Thyroid gland (tissue), 4 donors: ENCODE measurements at regions not wholly inside any gene's neighbourhood (a gene's known extent, or its start where the extent isn't known, plus 50 kb on each side); places are given as distances from the start of the nearest gene placed in this dataset.
"Not testable (repeated sequence)": the region's sequence is repeated elsewhere in the genome, so short reads cannot be mapped to it uniquely, and the experiment has no call there.

Experiments used
- DNase-seq, 2 donors: peaks; one replicate each; pipeline ENCODE4 v3.0.0-alpha.2; 2019
- H3K27ac ChIP-seq, 3 donors: fragments of 200-600 bp; sonication (generic); 1 replicate in 2 of 3; 2 replicates in 1 of 3; pipeline ENCODE4 v1.5.1; 2016 to 2019; ENCODE audit warnings: mild to moderate bottlenecking in 1 of 3, moderate library complexity in 1 of 3
- H3K27me3 ChIP-seq: fragments of 200-600 bp; sonication (generic); one replicate; pipeline ENCODE4 v1.5.1; 2019
- H3K36me3 ChIP-seq, 2 donors: fragments of 200-600 bp; sonication (generic); one replicate each; pipeline ENCODE4 v1.5.1; 2016 to 2019
- H3K4me1 ChIP-seq, 2 donors: fragments of 200-600 bp; sonication (generic); one replicate each; pipeline ENCODE4 v1.5.1; 2017 to 2019
- H3K4me3 ChIP-seq, 3 donors: fragments of 200-600 bp; sonication (generic); replicated peaks in 1 of 3; 1 replicate in 2 of 3; 2 replicates in 1 of 3; pipeline ENCODE4 v1.5.1; 2016; ENCODE audit warnings: mild to moderate bottlenecking in 1 of 3
- H3K9me3 ChIP-seq: fragments of 200-600 bp; sonication (generic); one replicate; pipeline ENCODE4 v1.5.1; 2017
- CTCF ChIP-seq, 6 experiments: fragments of 200-600 bp in 3 of 6; fragments of 450-650 bp in 3 of 6; sonication (generic) in 3 of 6; IDR thresholded peaks; one replicate each; pipeline ENCODE4 v1.5.1; 2016 to 2019; ENCODE audit warnings: antibody characterized with exemption in 6 of 6, mild to moderate bottlenecking in 2 of 6, inconsistent platforms in 1 of 6, moderate library complexity in 1 of 6
- POLR2A ChIP-seq, 2 donors: fragments of 450-650 bp; IDR thresholded peaks; one replicate each; pipeline ENCODE4 v1.6.1; 2017; ENCODE audit warnings: antibody characterized with exemption in 2 of 2, mild to moderate bottlenecking in 2 of 2, moderate library complexity in 1 of 2
- WGBS, 2 donors: methylation state at CpG; one replicate each; pipeline ENCODE4 v1.1.5; 2017; 5-methylcytosine and 5-hydroxymethylcytosine counted together
- intact Hi-C: fragments of 100-400 bp; cut with DNase I; formaldehyde crosslinking; loops from one replicate; pipeline ENCODE4 v1.15.1; 2023

- intact Hi-C loops, DNase-seq: not testable (repeated sequence)
These were observed 349.2 kb upstream of the PLGLB2 start for GRCh38 chr2:87398567-87399305.

GRCh38 chr2:87401726-87402345 is 346.1 kb upstream of the PLGLB2 start:
- no peaks in the 10 kb centered on the region for H3K9me3 ChIP-seq
- no peak for DNase-seq
- H3K4me1 ChIP-seq = no peaks in the 10 kb centered on the region
- intact Hi-C loops = no loop called here
- no peak overlapping the region for H3K4me3 ChIP-seq
- no peak overlapping the region for H3K27ac ChIP-seq
- TF ChIP-seq POLR2A (IDR thresholded peaks at IDR 0.05) (no peak), CTCF (IDR thresholded peaks at IDR 0.05) (no peak)
- no peaks in the 10 kb centered on the region for H3K36me3 ChIP-seq
- no peaks in the 10 kb centered on the region for H3K27me3 ChIP-seq
- WGBS, 2 donors = 82 to 84% methylated on average over 16 of the region's 16 CpGs

More at GRCh38 chr2:87398567-87399305, 349.2 kb upstream of the PLGLB2 start:
- not testable (repeated sequence) for H3K27ac ChIP-seq, H3K4me3 ChIP-seq, H3K36me3 ChIP-seq, H3K9me3 ChIP-seq, H3K4me1 ChIP-seq, H3K27me3 ChIP-seq
- 100% methylated on average over 2 of the region's 8 CpGs; no CpG with 5 or more reads in 1 of the 2 donors for WGBS, 2 donors

GRCh38 chr2:87403893-87404175 is 344.1 kb upstream of the PLGLB2 start:
- no peaks in the 10 kb centered on the region for H3K36me3 ChIP-seq
- H3K27ac ChIP-seq = no peak overlapping the region
- intact Hi-C loops = no loop called here
- DNase-seq = no peak
- no peaks in the 10 kb centered on the region for H3K4me1 ChIP-seq
- H3K27me3 ChIP-seq = no peaks in the 10 kb centered on the region
- no peaks in the 10 kb centered on the region for H3K9me3 ChIP-seq
- WGBS, 2 donors = 92 to 95% methylated on average over 6 of the region's 6 CpGs
- no peak for TF ChIP-seq POLR2A (IDR thresholded peaks at IDR 0.05)
- TF ChIP-seq CTCF (IDR thresholded peaks at IDR 0.05) = no peak
- no peak overlapping the region for H3K4me3 ChIP-seq

GRCh38 chr2:87404411-87405255 is 343.3 kb upstream of the PLGLB2 start:
- H3K9me3 ChIP-seq, intact Hi-C loops, H3K4me1 ChIP-seq, H3K4me3 ChIP-seq, H3K27me3 ChIP-seq, DNase-seq, H3K27ac ChIP-seq, H3K36me3 ChIP-seq: not testable (repeated sequence)
- WGBS, 2 donors = 88 to 89% methylated on average over 22 of the region's 22 CpGs

- DNase-seq, H3K4me1 ChIP-seq, H3K36me3 ChIP-seq, H3K4me3 ChIP-seq, H3K27ac ChIP-seq, H3K27me3 ChIP-seq, H3K9me3 ChIP-seq, intact Hi-C loops: not testable (repeated sequence)
- 64 to 66% methylated on average over 2 to 3 of the region's 6 CpGs for WGBS, 2 donors
These were observed 342.2 kb upstream of the PLGLB2 start for GRCh38 chr2:87405531-87406216.

GRCh38 chr2:87406406-87407175 is 341.3 kb upstream of the PLGLB2 start:
- WGBS, 2 donors = 88% methylated on average over 3 of the region's 6 CpGs; no CpG with 5 or more reads in 1 of the 2 donors
- DNase-seq = not testable (repeated sequence)

GRCh38 chr2:87409601-87410000 is 338.3 kb upstream of the PLGLB2 start:
- intact Hi-C loops, H3K27me3 ChIP-seq, H3K4me1 ChIP-seq, H3K4me3 ChIP-seq, H3K27ac ChIP-seq, H3K9me3 ChIP-seq, H3K36me3 ChIP-seq, DNase-seq: not testable (repeated sequence)
- no CpG with 5 or more reads among the region's 4 CpGs for WGBS, 2 donors

More at GRCh38 chr2:87406406-87407175, 341.3 kb upstream of the PLGLB2 start:
- H3K27ac ChIP-seq, H3K4me1 ChIP-seq, intact Hi-C loops, H3K27me3 ChIP-seq, H3K36me3 ChIP-seq, H3K9me3 ChIP-seq, H3K4me3 ChIP-seq: not testable (repeated sequence)

GRCh38 chr2:87410371-87410770 is 337.5 kb upstream of the PLGLB2 start:
- DNase-seq, H3K27ac ChIP-seq: not testable (repeated sequence)
- WGBS, 2 donors = 88% methylated on average over 2 of the region's 3 CpGs; no CpG with 5 or more reads in 1 of the 2 donors

GRCh38 chr2:87412036-87412820 is 335.7 kb upstream of the PLGLB2 start:
- H3K4me1 ChIP-seq, H3K9me3 ChIP-seq, H3K27ac ChIP-seq, H3K27me3 ChIP-seq, DNase-seq, H3K4me3 ChIP-seq, H3K36me3 ChIP-seq, intact Hi-C loops: not testable (repeated sequence)
- WGBS, 2 donors = 100% methylated on average over 2 of the region's 7 CpGs; no CpG with 5 or more reads in 1 of the 2 donors

More at GRCh38 chr2:87410371-87410770, 337.5 kb upstream of the PLGLB2 start:
- intact Hi-C loops, H3K9me3 ChIP-seq, H3K27me3 ChIP-seq, H3K4me1 ChIP-seq, H3K36me3 ChIP-seq, H3K4me3 ChIP-seq: not testable (repeated sequence)
